ENCODE measurements at regions not wholly inside any gene's neighbourhood (a gene's known extent, or its start where the extent isn't known, plus 50 kb on each side); places are given as distances from the start of the nearest gene placed in this dataset.

DNA sequence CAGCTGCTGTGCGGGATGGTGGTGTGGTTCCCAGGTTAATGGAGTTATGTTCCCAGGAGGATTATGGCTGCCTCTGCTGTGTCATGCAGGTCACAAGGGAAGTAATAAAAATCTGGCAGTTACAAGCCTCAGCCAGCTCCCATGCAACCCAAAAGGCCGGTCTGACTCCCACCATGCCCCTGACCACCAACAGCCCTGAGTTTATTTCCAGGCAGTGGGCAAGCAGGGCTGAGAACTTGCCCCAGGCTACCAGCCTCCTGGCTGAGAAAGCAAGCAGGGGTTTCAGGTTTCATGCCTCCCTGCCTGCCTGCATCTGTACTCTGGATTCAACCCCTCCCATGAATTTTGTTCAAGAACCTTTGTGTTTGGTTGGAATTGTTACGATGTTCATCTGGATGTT is 732.7 kb upstream of the POU3F4 start:
- TF ChIP-seq, protein P1, sequence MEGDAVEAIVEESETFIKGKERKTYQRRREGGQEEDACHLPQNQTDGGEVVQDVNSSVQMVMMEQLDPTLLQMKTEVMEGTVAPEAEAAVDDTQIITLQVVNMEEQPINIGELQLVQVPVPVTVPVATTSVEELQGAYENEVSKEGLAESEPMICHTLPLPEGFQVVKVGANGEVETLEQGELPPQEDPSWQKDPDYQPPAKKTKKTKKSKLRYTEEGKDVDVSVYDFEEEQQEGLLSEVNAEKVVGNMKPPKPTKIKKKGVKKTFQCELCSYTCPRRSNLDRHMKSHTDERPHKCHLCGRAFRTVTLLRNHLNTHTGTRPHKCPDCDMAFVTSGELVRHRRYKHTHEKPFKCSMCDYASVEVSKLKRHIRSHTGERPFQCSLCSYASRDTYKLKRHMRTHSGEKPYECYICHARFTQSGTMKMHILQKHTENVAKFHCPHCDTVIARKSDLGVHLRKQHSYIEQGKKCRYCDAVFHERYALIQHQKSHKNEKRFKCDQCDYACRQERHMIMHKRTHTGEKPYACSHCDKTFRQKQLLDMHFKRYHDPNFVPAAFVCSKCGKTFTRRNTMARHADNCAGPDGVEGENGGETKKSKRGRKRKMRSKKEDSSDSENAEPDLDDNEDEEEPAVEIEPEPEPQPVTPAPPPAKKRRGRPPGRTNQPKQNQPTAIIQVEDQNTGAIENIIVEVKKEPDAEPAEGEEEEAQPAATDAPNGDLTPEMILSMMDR (conservative IDR thresholded peaks at IDR 0.05): no peak
- no peak for TF ChIP-seq EZH2 (IDR thresholded peaks at IDR 0.05; ENCODE audit: low read depth)
